Thyroid gland (tissue), 4 donors: ENCODE measurements at regions not wholly inside any gene's neighbourhood (a gene's known extent, or its start where the extent isn't known, plus 50 kb on each side); places are given as distances from the start of the nearest gene placed in this dataset.

Experiments used
- DNase-seq, 2 donors: peaks; one replicate each; pipeline ENCODE4 v3.0.0-alpha.2; 2019
- H3K27ac ChIP-seq, 3 donors: fragments of 200-600 bp; sonication (generic); 1 replicate in 2 of 3; 2 replicates in 1 of 3; pipeline ENCODE4 v1.5.1; 2016 to 2019; ENCODE audit warnings: mild to moderate bottlenecking in 1 of 3, moderate library complexity in 1 of 3
- H3K27me3 ChIP-seq: fragments of 200-600 bp; sonication (generic); one replicate; pipeline ENCODE4 v1.5.1; 2019
- H3K36me3 ChIP-seq, 2 donors: fragments of 200-600 bp; sonication (generic); one replicate each; pipeline ENCODE4 v1.5.1; 2016 to 2019
- H3K4me1 ChIP-seq, 2 donors: fragments of 200-600 bp; sonication (generic); one replicate each; pipeline ENCODE4 v1.5.1; 2017 to 2019
- H3K4me3 ChIP-seq, 3 donors: fragments of 200-600 bp; sonication (generic); replicated peaks in 1 of 3; 1 replicate in 2 of 3; 2 replicates in 1 of 3; pipeline ENCODE4 v1.5.1; 2016; ENCODE audit warnings: mild to moderate bottlenecking in 1 of 3
- H3K9me3 ChIP-seq: fragments of 200-600 bp; sonication (generic); one replicate; pipeline ENCODE4 v1.5.1; 2017
- CTCF ChIP-seq, 6 experiments: fragments of 200-600 bp in 3 of 6; fragments of 450-650 bp in 3 of 6; sonication (generic) in 3 of 6; IDR thresholded peaks; one replicate each; pipeline ENCODE4 v1.5.1; 2016 to 2019; ENCODE audit warnings: antibody characterized with exemption in 6 of 6, mild to moderate bottlenecking in 2 of 6, inconsistent platforms in 1 of 6, moderate library complexity in 1 of 6
- POLR2A ChIP-seq, 2 donors: fragments of 450-650 bp; IDR thresholded peaks; one replicate each; pipeline ENCODE4 v1.6.1; 2017; ENCODE audit warnings: antibody characterized with exemption in 2 of 2, mild to moderate bottlenecking in 2 of 2, moderate library complexity in 1 of 2
- WGBS, 2 donors: methylation state at CpG; one replicate each; pipeline ENCODE4 v1.1.5; 2017; 5-methylcytosine and 5-hydroxymethylcytosine counted together
- intact Hi-C: fragments of 100-400 bp; cut with DNase I; formaldehyde crosslinking; loops from one replicate; pipeline ENCODE4 v1.15.1; 2023

- Histone ChIP-seq H3K27ac (no peak overlapping the region), H3K36me3 (no peaks in the 10 kb centered on the region), H3K4me3 (no peak overlapping the region), H3K9me3 (no peaks in the 10 kb centered on the region), H3K4me1 (no peaks in the 10 kb centered on the region), H3K27me3 (no peaks in the 10 kb centered on the region)
- TF ChIP-seq POLR2A (IDR thresholded peaks at IDR 0.05) (no peak), CTCF (IDR thresholded peaks at IDR 0.05) (no peak)
- WGBS, 2 donors, result 88 to 95% methylated on average over 3 of the region's 3 CpGs
- intact Hi-C loops, result no loop called here
- no peak for DNase-seq
Measured at GRCh38 chr12:67534046-67534445, 114.5 kb upstream of the DYRK2 start.

- TF ChIP-seq CTCF (IDR thresholded peaks at IDR 0.05) (no peak), POLR2A (IDR thresholded peaks at IDR 0.05) (no peak)
- Histone ChIP-seq H3K27ac (no peak overlapping the region), H3K4me1 (no peaks in the 10 kb centered on the region), H3K9me3 (no peaks in the 10 kb centered on the region), H3K36me3 (no peaks in the 10 kb centered on the region), H3K27me3 (no peaks in the 10 kb centered on the region), H3K4me3 (no peak overlapping the region)
- no peak for DNase-seq
- WGBS, 2 donors, result 56 to 82% methylated on average over 4 of the region's 4 CpGs
- intact Hi-C loops, result no loop called here
Measured at GRCh38 chr12:67534681-67535080, 113.9 kb upstream of the DYRK2 start.

GRCh38 chr12:67535176-67535575 lies 113.4 kb upstream of the DYRK2 start:
- Histone ChIP-seq H3K27ac (no peak overlapping the region), H3K9me3 (no peaks in the 10 kb centered on the region), H3K27me3 (no peaks in the 10 kb centered on the region), H3K4me1 (no peaks in the 10 kb centered on the region), H3K4me3 (no peak overlapping the region), H3K36me3 (no peaks in the 10 kb centered on the region)
- 78 to 81% methylated on average over 6 of the region's 6 CpGs for WGBS, 2 donors
- TF ChIP-seq POLR2A (IDR thresholded peaks at IDR 0.05) (no peak), CTCF (IDR thresholded peaks at IDR 0.05) (no peak)
- intact Hi-C loops, result no loop called here
- no peak for DNase-seq

GRCh38 chr12:67535971-67536370 lies 112.6 kb upstream of the DYRK2 start:
- Histone ChIP-seq H3K4me3 (no peak overlapping the region), H3K9me3 (no peaks in the 10 kb centered on the region), H3K36me3 (no peaks in the 10 kb centered on the region), H3K27me3 (no peaks in the 10 kb centered on the region), H3K4me1 (no peaks in the 10 kb centered on the region), H3K27ac (no peak overlapping the region)
- 84 to 89% methylated on average over 5 of the region's 5 CpGs for WGBS, 2 donors
- no peak for TF ChIP-seq CTCF (IDR thresholded peaks at IDR 0.05)
- no peak for TF ChIP-seq POLR2A (IDR thresholded peaks at IDR 0.05)
- intact Hi-C loops, result no loop called here
- DNase-seq, result no peak

GRCh38 chr12:67539329-67539728 lies 109.2 kb upstream of the DYRK2 start:
- 81 to 87% methylated on average over 9 of the region's 9 CpGs for WGBS, 2 donors
- H3K27me3 ChIP-seq, result no peaks in the 10 kb centered on the region
- H3K9me3 ChIP-seq, result no peaks in the 10 kb centered on the region
- H3K27ac ChIP-seq, result no peak overlapping the region
- DNase-seq, result no peak
- intact Hi-C loops, result no loop called here
- H3K36me3 ChIP-seq, result no peaks in the 10 kb centered on the region
- no peak overlapping the region for H3K4me3 ChIP-seq
- H3K4me1 ChIP-seq, result no peaks in the 10 kb centered on the region
- TF ChIP-seq POLR2A (IDR thresholded peaks at IDR 0.05) (no peak), CTCF (IDR thresholded peaks at IDR 0.05) (no peak)
